Upper lobe of left lung (tissue), 4 donors: ENCODE measurements at regions not wholly inside any gene's neighbourhood (a gene's known extent, or its start where the extent isn't known, plus 50 kb on each side); places are given as distances from the start of the nearest gene placed in this dataset.

ENCODE experiments used
- CTCF ChIP-seq, 6 experiments: fragments of 450-650 bp in 4 of 6; fragments of 200-600 bp in 2 of 6; sonication (generic) in 2 of 6; IDR thresholded peaks; one replicate each; pipeline ENCODE4 v1.5.1; 2016 to 2019; ENCODE audit warnings: antibody characterized with exemption in 6 of 6
- EP300 ChIP-seq, 4 donors: sonication (generic); formaldehyde crosslinking; IDR thresholded peaks; one replicate each; pipeline ENCODE4 v1.5.1; 2017; ENCODE audit warnings: antibody characterized with exemption in 4 of 4, control low read depth in 2 of 4
- POLR2A ChIP-seq, 4 donors: fragments of 450-650 bp; IDR thresholded peaks; one replicate each; pipeline ENCODE4 v1.5.1; 2016 to 2017; ENCODE audit warnings: antibody characterized with exemption in 4 of 4, mild to moderate bottlenecking in 2 of 4
- POLR2AphosphoS5 ChIP-seq, 2 donors: sonication (generic); formaldehyde crosslinking; IDR thresholded peaks; one replicate each; pipeline ENCODE4 v1.5.1; 2017; ENCODE audit warnings: antibody characterized with exemption in 2 of 2

GRCh38 chr6:44653091-44653490, 265.6 kb downstream of the CDC5L start:
- TF ChIP-seq POLR2A (IDR thresholded peaks at IDR 0.05), result no peak
- no peak for TF ChIP-seq CTCF (IDR thresholded peaks at IDR 0.05)
- no peak for TF ChIP-seq POLR2AphosphoS5 (IDR thresholded peaks at IDR 0.05)
- TF ChIP-seq EP300 (IDR thresholded peaks at IDR 0.05), result no peak
